Osteoblast (primary cell): ENCODE measurements at regions not wholly inside any gene's neighbourhood (a gene's known extent, or its start where the extent isn't known, plus 50 kb on each side); places are given as distances from the start of the nearest gene placed in this dataset.
A peak's percentile ranks its signal among the peaks of the same experiment; 100 is the strongest.

ENCODE experiments used
- DNase-seq: peaks from one replicate; pipeline ENCODE4 v3.0.0; 2011; ENCODE audit warnings: low spot score, mixed read lengths; ENCODE audit not compliant: insufficient read length; ENCODE audit errors: missing footprints
- H2AFZ ChIP-seq: 2 replicates; pipeline ENCODE4 v1.6.0; 2011; ENCODE audit warnings: mild to moderate bottlenecking, low read length
- H3K27ac ChIP-seq: 2 replicates; pipeline ENCODE4 v1.5.1; 2011; ENCODE audit warnings: mild to moderate bottlenecking, low read depth, low read length, moderate library complexity
- H3K27me3 ChIP-seq: 2 replicates; pipeline ENCODE4 v1.6.0; 2012; ENCODE audit warnings: mild to moderate bottlenecking, control low read depth, inconsistent platforms, low read length, moderate library complexity; ENCODE audit not compliant: insufficient read depth
- H3K36me3 ChIP-seq: 2 replicates; pipeline ENCODE4 v1.5.1; 2011; ENCODE audit warnings: mild to moderate bottlenecking, low read length, control low read depth, moderate library complexity; ENCODE audit not compliant: insufficient read depth
- H3K4me1 ChIP-seq: 2 replicates; pipeline ENCODE4 v1.5.1; 2011; ENCODE audit warnings: mild to moderate bottlenecking, low read length, control low read depth, moderate library complexity; ENCODE audit not compliant: insufficient read depth
- H3K4me2 ChIP-seq: 2 replicates; pipeline ENCODE4 v1.6.0; 2011; ENCODE audit warnings: mild to moderate bottlenecking, low read length; ENCODE audit not compliant: insufficient read depth
- H3K4me3 ChIP-seq: fragments of 200-600 bp; sonication (generic); 3 replicates; pipeline ENCODE4 v1.5.1; 2012; ENCODE audit warnings: mild to moderate bottlenecking, low read length, inconsistent platforms; ENCODE audit not compliant: insufficient read depth
- H3K79me2 ChIP-seq: 2 replicates; pipeline ENCODE4 v1.6.0; 2012; ENCODE audit warnings: mild to moderate bottlenecking, low read length, control low read depth, inconsistent platforms; ENCODE audit not compliant: insufficient read depth
- H3K9me3 ChIP-seq: 2 replicates; pipeline ENCODE4 v1.5.1; 2011; ENCODE audit warnings: low read depth, low read length, control low read depth
- H4K20me1 ChIP-seq: 2 replicates; pipeline ENCODE4 v1.6.0; 2012; ENCODE audit warnings: mild to moderate bottlenecking, low read length, control low read depth; ENCODE audit not compliant: insufficient read depth
- TF ChIP-seq, protein P1 (sequence below): IDR thresholded peaks from 2 replicates; pipeline ENCODE4 v1.5.1; 2011; ENCODE audit warnings: mild to moderate bottlenecking, low read depth, low read length, moderate library complexity; ENCODE audit errors: extremely low read depth

DNA sequence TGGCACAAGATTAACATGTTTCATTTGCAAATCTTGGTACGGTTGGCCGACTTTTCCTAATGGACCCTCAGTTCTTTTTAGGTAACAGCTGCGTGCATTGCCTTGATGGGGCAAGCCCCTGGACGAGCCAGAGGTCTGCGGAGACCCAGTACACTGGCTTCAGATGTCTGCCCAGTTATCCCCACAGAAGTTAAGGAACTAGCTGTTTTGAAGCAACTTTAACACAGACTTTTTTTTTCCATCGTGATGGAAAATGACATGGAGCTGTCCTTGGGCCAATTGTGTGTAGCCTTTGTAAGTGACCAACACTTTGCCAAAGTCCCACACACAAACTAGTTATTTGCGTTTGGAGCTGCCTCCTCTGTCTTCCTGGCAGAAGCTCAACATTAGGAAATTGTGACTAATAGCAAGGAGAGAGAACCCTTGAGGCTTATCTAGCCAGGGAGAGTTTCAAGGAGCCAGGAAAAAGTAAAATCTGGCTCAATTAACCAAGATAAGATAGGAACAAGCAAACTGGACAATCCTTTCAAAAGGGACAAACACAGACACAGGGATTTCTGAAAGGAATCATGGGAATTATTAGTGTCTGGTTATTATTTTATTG, 99.6 kb upstream of the BMPER start:
- peak; percentile 82 for DNase-seq

DNA sequence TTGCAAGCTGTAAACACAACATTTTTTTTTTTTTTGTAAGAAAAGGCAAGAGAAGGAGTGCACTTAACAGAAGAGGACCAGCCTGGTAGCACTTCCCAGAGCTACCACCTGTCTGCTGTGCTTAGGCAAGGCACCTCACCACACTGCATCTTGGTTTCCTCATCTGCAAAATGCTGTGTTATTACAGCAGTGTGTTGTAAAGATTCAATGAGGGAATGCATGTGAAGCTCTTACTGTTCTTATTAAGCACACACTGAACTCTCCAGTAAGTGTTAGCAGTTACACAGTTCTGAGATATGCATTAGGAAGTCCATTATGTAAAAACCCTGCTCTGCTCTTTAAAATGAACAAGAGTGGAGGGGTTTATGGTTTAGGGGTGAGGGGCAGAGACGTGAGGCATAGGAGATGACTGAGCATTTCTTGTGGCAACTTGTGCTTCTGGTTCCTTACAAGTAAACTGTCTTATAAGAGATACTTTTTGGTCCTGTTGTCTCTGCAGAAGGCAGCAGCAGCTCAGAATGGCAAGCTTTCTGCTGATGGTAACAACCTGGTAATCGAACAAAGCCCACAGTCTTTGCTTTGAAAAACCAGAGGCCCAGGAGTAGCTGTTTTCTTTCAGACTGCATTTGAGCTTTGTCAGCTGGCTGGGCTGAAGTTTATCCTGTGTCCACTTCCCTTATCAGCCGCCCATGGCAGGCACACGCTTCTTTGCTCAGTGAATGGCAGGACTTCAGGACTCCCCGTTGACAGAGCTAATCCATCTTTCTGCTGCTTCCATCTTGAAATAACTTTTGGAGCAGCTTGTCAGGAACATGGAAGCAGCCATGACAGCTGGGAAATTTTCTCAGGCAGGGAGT, 98.8 kb upstream of the BMPER start:
- peaks cover 40% of the 10 kb centered on the region for H3K4me1 ChIP-seq
- no peaks in the 10 kb centered on the region for H3K36me3 ChIP-seq
- TF ChIP-seq, protein P1, sequence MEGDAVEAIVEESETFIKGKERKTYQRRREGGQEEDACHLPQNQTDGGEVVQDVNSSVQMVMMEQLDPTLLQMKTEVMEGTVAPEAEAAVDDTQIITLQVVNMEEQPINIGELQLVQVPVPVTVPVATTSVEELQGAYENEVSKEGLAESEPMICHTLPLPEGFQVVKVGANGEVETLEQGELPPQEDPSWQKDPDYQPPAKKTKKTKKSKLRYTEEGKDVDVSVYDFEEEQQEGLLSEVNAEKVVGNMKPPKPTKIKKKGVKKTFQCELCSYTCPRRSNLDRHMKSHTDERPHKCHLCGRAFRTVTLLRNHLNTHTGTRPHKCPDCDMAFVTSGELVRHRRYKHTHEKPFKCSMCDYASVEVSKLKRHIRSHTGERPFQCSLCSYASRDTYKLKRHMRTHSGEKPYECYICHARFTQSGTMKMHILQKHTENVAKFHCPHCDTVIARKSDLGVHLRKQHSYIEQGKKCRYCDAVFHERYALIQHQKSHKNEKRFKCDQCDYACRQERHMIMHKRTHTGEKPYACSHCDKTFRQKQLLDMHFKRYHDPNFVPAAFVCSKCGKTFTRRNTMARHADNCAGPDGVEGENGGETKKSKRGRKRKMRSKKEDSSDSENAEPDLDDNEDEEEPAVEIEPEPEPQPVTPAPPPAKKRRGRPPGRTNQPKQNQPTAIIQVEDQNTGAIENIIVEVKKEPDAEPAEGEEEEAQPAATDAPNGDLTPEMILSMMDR = no peak
- H2AFZ ChIP-seq = no peak overlapping the region
- H3K79me2 ChIP-seq = no peaks in the 10 kb centered on the region
- H3K4me2 ChIP-seq = no peak overlapping the region
- no peak overlapping the region for H3K4me3 ChIP-seq
- DNase-seq = no peak
- H3K27ac ChIP-seq = peak overlapping the region; percentile 50
- H3K9me3 ChIP-seq = no peaks in the 10 kb centered on the region
- H4K20me1 ChIP-seq = no peaks in the 10 kb centered on the region
- H3K27me3 ChIP-seq = no peaks in the 10 kb centered on the region

More for the DNA sequence above, 99.6 kb upstream of the BMPER start:
- Histone ChIP-seq H3K4me2 (peak overlapping the region; percentile 3), H3K4me1 (peaks cover 40% of the 10 kb centered on the region), H3K27ac (peak overlapping the region; percentile 50), H4K20me1 (no peaks in the 10 kb centered on the region), H3K27me3 (no peaks in the 10 kb centered on the region), H3K4me3 (no peak overlapping the region), H3K36me3 (no peaks in the 10 kb centered on the region), H2AFZ (no peak overlapping the region), H3K79me2 (no peaks in the 10 kb centered on the region), H3K9me3 (no peaks in the 10 kb centered on the region)
- TF ChIP-seq, protein P1 = no peak

DNA sequence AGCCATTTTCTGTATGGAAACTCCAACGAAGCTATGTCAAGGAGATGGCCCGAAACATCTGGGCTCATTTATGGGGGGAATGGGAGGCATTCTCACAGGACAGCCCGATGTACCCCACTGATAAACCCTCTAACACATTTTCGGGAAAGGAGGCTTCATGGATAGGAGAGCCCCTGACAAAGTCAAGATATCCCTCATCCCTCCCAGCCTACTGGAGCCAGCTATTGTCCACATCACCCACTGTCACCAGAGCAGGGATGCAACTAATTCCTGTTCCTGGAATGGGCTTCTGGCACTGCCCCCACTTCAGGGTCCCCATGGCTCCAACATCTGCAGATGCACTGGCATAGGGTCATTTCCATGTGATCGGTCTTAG, 98.2 kb upstream of the BMPER start:
- Histone ChIP-seq H3K4me2 (no peak overlapping the region), H3K4me3 (no peak overlapping the region), H3K79me2 (no peaks in the 10 kb centered on the region), H3K9me3 (no peaks in the 10 kb centered on the region), H3K27ac (peak overlapping the region; percentile 94), H3K4me1 (peaks cover 40% of the 10 kb centered on the region), H2AFZ (no peak overlapping the region), H3K36me3 (no peaks in the 10 kb centered on the region), H3K27me3 (no peaks in the 10 kb centered on the region), H4K20me1 (no peaks in the 10 kb centered on the region)
- DNase-seq = no peak
- TF ChIP-seq, protein P1 = no peak

DNA sequence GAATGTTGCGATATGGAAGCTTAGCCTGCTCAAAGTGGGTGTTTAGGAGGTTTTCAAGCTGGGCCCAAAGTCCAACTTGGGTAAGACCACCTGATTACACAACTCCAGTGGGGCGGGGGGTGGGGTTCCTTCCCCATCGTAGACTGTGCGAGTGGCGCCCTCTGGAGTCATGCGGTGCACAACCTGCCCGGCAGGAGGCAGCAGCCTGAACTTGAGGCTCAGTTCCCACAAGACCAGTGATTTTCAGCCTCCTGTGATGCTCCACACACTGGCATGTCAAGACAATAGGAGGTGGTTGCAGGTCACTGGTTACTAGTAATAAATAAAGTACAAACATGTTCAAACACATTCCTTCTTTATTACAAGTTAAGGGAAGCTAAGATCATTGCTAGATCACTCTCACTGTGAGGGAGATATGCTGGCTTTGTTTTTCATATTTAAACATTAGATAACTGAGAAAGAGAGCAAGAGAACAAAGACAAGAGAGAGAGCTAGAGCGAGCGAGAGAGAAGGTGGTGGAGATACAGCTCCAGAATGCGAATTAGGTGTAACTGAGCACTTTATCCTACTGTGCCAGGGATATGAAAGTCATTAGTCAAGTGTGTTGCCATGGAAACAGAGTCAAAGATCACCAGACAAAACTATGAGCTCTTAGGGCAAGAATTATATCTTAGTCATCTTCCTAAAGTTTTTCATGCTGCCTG, 97.4 kb upstream of the BMPER start:
- peak; percentile 86 for DNase-seq
- Histone ChIP-seq H3K4me3 (no peak overlapping the region), H3K27ac (peak overlapping the region; percentile 94), H3K9me3 (no peaks in the 10 kb centered on the region), H3K4me1 (peaks cover 40% of the 10 kb centered on the region), H3K79me2 (no peaks in the 10 kb centered on the region), H4K20me1 (no peaks in the 10 kb centered on the region), H2AFZ (peak overlapping the region; percentile 61), H3K4me2 (peak overlapping the region; percentile 58), H3K27me3 (no peaks in the 10 kb centered on the region), H3K36me3 (no peaks in the 10 kb centered on the region)
- TF ChIP-seq, protein P1 = peak; percentile 69
